Caco-2 (cell line): ENCODE measurements at regions not wholly inside any gene's neighbourhood (a gene's known extent, or its start where the extent isn't known, plus 50 kb on each side); places are given as distances from the start of the nearest gene placed in this dataset.

ENCODE experiments used
- BruUV-seq: library from RNA; stranded (reverse); fragments of 400-500 nt; replicated peaks from 2 replicates; lab custom pipeline; 2021; lab: Mats Ljungman, UMichigan
- CTCF ChIA-PET: fragments of 300-600 bp; sonication (Branson Sonifier 250); formaldehyde crosslinking; loops from one replicate; lab custom pipeline; 2022; ENCODE audit warnings: antibody characterized with exemption; lab: Charles Lee
- POLR2A ChIA-PET: fragments of 300-600 bp; sonication (Branson Sonifier 250); formaldehyde crosslinking; loops from one replicate; lab custom pipeline; 2022; ENCODE audit warnings: antibody characterized with exemption; lab: Charles Lee
- DNase-seq, 2 experiments: peaks; one replicate each; pipeline versions ENCODE4 v3.0.0 to v3.0.0-alpha.2; 2020 to 2022
- H3K27me3 ChIP-seq: replicated peaks from 2 replicates; pipeline ENCODE4 v1.6.0; 2011; ENCODE audit warnings: low read length; ENCODE audit not compliant: control insufficient read depth, insufficient read depth
- H3K36me3 ChIP-seq: 2 replicates; pipeline ENCODE4 v1.5.1; 2011; ENCODE audit warnings: low read length; ENCODE audit not compliant: control insufficient read depth, insufficient read depth
- H3K4me1 ChIP-seq: fragments of 250-450 bp; sonication (Bioruptor Pico); 2 replicates; pipeline ENCODE4 v1.5.1; 2020; ENCODE audit warnings: mild to moderate bottlenecking
- H3K4me3 ChIP-seq: 2 replicates; pipeline ENCODE4 v1.5.1; 2011; ENCODE audit warnings: low read depth, mild to moderate bottlenecking, control low read depth, low read length
- H3K9me3 ChIP-seq: fragments of 250-450 bp; sonication (Bioruptor Pico); 2 replicates; pipeline ENCODE4 v1.5.1; 2020; ENCODE audit warnings: mild to moderate bottlenecking, moderate library complexity
- H3K27ac Mint-ChIP-seq: one replicate; pipeline ENCODE4 v1.8.0; 2022; ENCODE audit warnings: mixed read lengths; ENCODE audit not compliant: unreplicated experiment
- H3K27me3 Mint-ChIP-seq: one replicate; pipeline ENCODE4 v1.8.0; 2022; ENCODE audit warnings: mixed read lengths; ENCODE audit not compliant: insufficient read depth, unreplicated experiment
- H3K36me3 Mint-ChIP-seq: one replicate; pipeline ENCODE4 v1.8.0; 2022; ENCODE audit warnings: mild to moderate bottlenecking, mixed read lengths; ENCODE audit not compliant: insufficient read depth, unreplicated experiment
- H3K4me1 Mint-ChIP-seq: one replicate; pipeline ENCODE4 v1.8.0; 2022; ENCODE audit warnings: low read depth, mixed read lengths; ENCODE audit not compliant: unreplicated experiment
- H3K4me3 Mint-ChIP-seq: one replicate; pipeline ENCODE4 v1.8.0; 2022; ENCODE audit warnings: mild to moderate bottlenecking, moderate library complexity, mixed read lengths; ENCODE audit not compliant: unreplicated experiment
- H3K9me3 Mint-ChIP-seq: one replicate; pipeline ENCODE4 v1.8.0; 2022; ENCODE audit warnings: mixed read lengths; ENCODE audit not compliant: unreplicated experiment
- CTCF ChIP-seq, 2 experiments: fragments of 200-600 bp in 1 of 2; IDR thresholded peaks; 1 replicate in 1 of 2; 2 replicates in 1 of 2; pipeline versions ENCODE4 v1.5.1 to v1.8.0; 2011 to 2022; ENCODE audit warnings: antibody characterized with exemption in 1 of 2, control low read depth in 1 of 2, inconsistent platforms in 1 of 2, low read depth in 1 of 2, low read length in 1 of 2, mild to moderate bottlenecking in 1 of 2, moderate library complexity in 1 of 2; ENCODE audit not compliant: insufficient read depth in 1 of 2, severe bottlenecking in 1 of 2, unreplicated experiment in 1 of 2
- intact Hi-C: fragments of 100-400 bp; cut with micrococcal nuclease; formaldehyde crosslinking; loops from one replicate; pipeline ENCODE4 v1.10.0; 2022; ENCODE audit not compliant: unreplicated experiment

- H3K36me3 Mint-ChIP-seq, result peaks cover 5% of the 10 kb centered on the region
- H3K9me3 Mint-ChIP-seq, result peaks cover 12% of the 10 kb centered on the region
- Histone ChIP-seq H3K9me3 (no peaks in the 10 kb centered on the region), H3K27me3 (no peaks in the 10 kb centered on the region), H3K36me3 (no peaks in the 10 kb centered on the region), H3K4me1 (peaks cover 10% of the 10 kb centered on the region), H3K4me3 (no peak overlapping the region)
- BruUV-seq, result no TSS peak
- no peaks in the 10 kb centered on the region for H3K4me1 Mint-ChIP-seq
- CTCF ChIA-PET, result no interaction called here
- no peaks in the 10 kb centered on the region for H3K27me3 Mint-ChIP-seq
- POLR2A ChIA-PET, result no interaction called here
- intact Hi-C loops, result no loop called here
- no peak overlapping the region for H3K4me3 Mint-ChIP-seq
- H3K27ac Mint-ChIP-seq, result no peak overlapping the region
- peak in 1 of 2 experiments; percentile 13 for DNase-seq
- TF ChIP-seq CTCF (IDR thresholded peaks at IDR 0.05; ENCODE audit: insufficient read depth in 1 of 2, low read depth in 1 of 2, low read length in 1 of 2, severe bottlenecking in 1 of 2, unreplicated experiment in 1 of 2), result no peak
Measured at GRCh38 chr14:101220921-101221510, 317.5 kb upstream of the RTL1 start.

- no peaks in the 10 kb centered on the region for H3K4me1 Mint-ChIP-seq
- ChIA-PET CTCF (no interaction called here), POLR2A (no interaction called here)
- no peak overlapping the region for H3K4me3 Mint-ChIP-seq
- no peak for TF ChIP-seq CTCF (IDR thresholded peaks at IDR 0.05; ENCODE audit: insufficient read depth in 1 of 2, low read depth in 1 of 2, low read length in 1 of 2, severe bottlenecking in 1 of 2, unreplicated experiment in 1 of 2)
- Histone ChIP-seq H3K36me3 (no peaks in the 10 kb centered on the region), H3K27me3 (no peaks in the 10 kb centered on the region), H3K4me1 (peaks cover 8% of the 10 kb centered on the region; the same call in 1 of the 2 replicates), H3K4me3 (no peak overlapping the region), H3K9me3 (no peaks in the 10 kb centered on the region)
- intact Hi-C loops, result no loop called here
- no peak overlapping the region for H3K27ac Mint-ChIP-seq
- peaks cover 12% of the 10 kb centered on the region for H3K9me3 Mint-ChIP-seq
- peak in 1 of 2 experiments; percentile 14 for DNase-seq
- peaks cover 5% of the 10 kb centered on the region for H3K36me3 Mint-ChIP-seq
- H3K27me3 Mint-ChIP-seq, result no peaks in the 10 kb centered on the region
- BruUV-seq, result no TSS peak
Measured at GRCh38 chr14:101221549-101222160, 318.1 kb upstream of the RTL1 start.

- H3K4me1 ChIP-seq, result 0 out of 2 replicates have a peak, but pooled peaks cover under 1% of the 10 kb centered on the region
- CTCF ChIA-PET, result no interaction called here
- no peaks in the 10 kb centered on the region for H3K36me3 ChIP-seq
- no TSS peak for BruUV-seq
- Mint-ChIP-seq H3K9me3 (peaks cover 12% of the 10 kb centered on the region), H3K4me3 (no peak overlapping the region), H3K27ac (no peak overlapping the region), H3K4me1 (no peaks in the 10 kb centered on the region), H3K27me3 (no peaks in the 10 kb centered on the region), H3K36me3 (peaks cover 5% of the 10 kb centered on the region)
- POLR2A ChIA-PET, result no interaction called here
- TF ChIP-seq CTCF (IDR thresholded peaks at IDR 0.05; ENCODE audit: insufficient read depth in 1 of 2, low read depth in 1 of 2, low read length in 1 of 2, severe bottlenecking in 1 of 2, unreplicated experiment in 1 of 2), result no peak
- peak in 1 of 2 experiments; percentile 6 for DNase-seq
- no peak overlapping the region for H3K4me3 ChIP-seq
- H3K9me3 ChIP-seq, result no peaks in the 10 kb centered on the region
- intact Hi-C loops, result no loop called here
- H3K27me3 ChIP-seq, result no peaks in the 10 kb centered on the region
Measured at GRCh38 chr14:101222362-101223070, 319.0 kb upstream of the RTL1 start.
